ENCODE measurements at regions not wholly inside any gene's neighbourhood (a gene's known extent, or its start where the extent isn't known, plus 50 kb on each side); places are given as distances from the start of the nearest gene placed in this dataset.

DNA sequence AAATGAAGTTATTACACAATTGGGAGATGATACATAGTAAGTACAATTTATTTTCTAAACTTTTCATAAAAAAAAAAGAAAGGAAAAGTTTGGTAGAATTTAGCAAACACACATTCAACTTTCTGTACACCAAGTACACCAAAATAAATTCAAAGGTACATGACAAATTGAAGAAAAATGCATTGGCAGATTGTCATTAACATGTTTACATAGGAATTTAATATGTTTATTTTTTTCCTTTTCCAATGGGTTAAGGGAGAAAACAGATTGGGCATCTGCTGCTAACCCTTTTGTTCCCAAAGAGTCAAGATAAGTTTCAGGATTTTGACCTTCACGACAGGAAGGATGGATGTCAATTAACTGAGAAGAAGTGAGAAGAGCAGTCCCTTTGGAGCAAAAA, 620.4 kb downstream of the XIRP2 start:
- intact Hi-C loops (cut with DNase I; ENCODE audit: low total_unique reads), result no loop called here
- Histone ChIP-seq H3K9me3 (no peaks in the 10 kb centered on the region), H3K4me1 (no peaks in the 10 kb centered on the region), H3K36me3 (no peaks in the 10 kb centered on the region), H3K27ac (no peak overlapping the region), H3K27me3 (replicated peaks in 1 of 7) (no peaks in the 10 kb centered on the region), H3K4me3 (no peak overlapping the region)
- no peak for DNase-seq
- TF ChIP-seq POLR2A (IDR thresholded peaks at IDR 0.05) (no peak), POLR2AphosphoS5 (IDR thresholded peaks at IDR 0.05) (no peak), CTCF (IDR thresholded peaks at IDR 0.05 in 8 of 11, conservative IDR thresholded peaks at IDR 0.05 in 3 of 11) (no peak)
- WGBS, 5 donors, result 55 to 86% (median 73%) methylated on average over 1 of the region's 1 CpG

- 20 to 41% (median 34%) methylated on average over 1 of the region's 1 CpG for WGBS, 5 donors
- intact Hi-C loops (cut with DNase I; ENCODE audit: low total_unique reads), result no loop called here
These were observed 618.1 kb downstream of the XIRP2 start for GRCh38 chr2:167506395-167506794.

GRCh38 chr2:167504695-167505094, 616.4 kb downstream of the XIRP2 start:
- Histone ChIP-seq H3K27me3 (replicated peaks in 1 of 7) (no peaks in the 10 kb centered on the region), H3K4me1 (no peaks in the 10 kb centered on the region), H3K4me3 (no peak overlapping the region), H3K36me3 (no peaks in the 10 kb centered on the region), H3K9me3 (no peaks in the 10 kb centered on the region), H3K27ac (no peak overlapping the region)
- TF ChIP-seq CTCF (IDR thresholded peaks at IDR 0.05 in 8 of 11, conservative IDR thresholded peaks at IDR 0.05 in 3 of 11) (no peak), POLR2A (IDR thresholded peaks at IDR 0.05) (no peak)
- intact Hi-C loops (cut with DNase I; ENCODE audit: low total_unique reads), result no loop called here
- no peak for DNase-seq

More at GRCh38 chr2:167506395-167506794, 618.1 kb downstream of the XIRP2 start:
- no peak overlapping the region for H3K27ac ChIP-seq
- DNase-seq, result no peak
- TF ChIP-seq POLR2A (IDR thresholded peaks at IDR 0.05), result no peak
- no peak for TF ChIP-seq CTCF (IDR thresholded peaks at IDR 0.05 in 8 of 11, conservative IDR thresholded peaks at IDR 0.05 in 3 of 11)
- no peak for TF ChIP-seq POLR2AphosphoS5 (IDR thresholded peaks at IDR 0.05)
- H3K36me3 ChIP-seq, result no peaks in the 10 kb centered on the region
- no peaks in the 10 kb centered on the region for H3K9me3 ChIP-seq
- no peaks in the 10 kb centered on the region for H3K4me1 ChIP-seq
- no peak overlapping the region for H3K4me3 ChIP-seq
- no peaks in the 10 kb centered on the region for H3K27me3 ChIP-seq (replicated peaks in 1 of 7)

DNA sequence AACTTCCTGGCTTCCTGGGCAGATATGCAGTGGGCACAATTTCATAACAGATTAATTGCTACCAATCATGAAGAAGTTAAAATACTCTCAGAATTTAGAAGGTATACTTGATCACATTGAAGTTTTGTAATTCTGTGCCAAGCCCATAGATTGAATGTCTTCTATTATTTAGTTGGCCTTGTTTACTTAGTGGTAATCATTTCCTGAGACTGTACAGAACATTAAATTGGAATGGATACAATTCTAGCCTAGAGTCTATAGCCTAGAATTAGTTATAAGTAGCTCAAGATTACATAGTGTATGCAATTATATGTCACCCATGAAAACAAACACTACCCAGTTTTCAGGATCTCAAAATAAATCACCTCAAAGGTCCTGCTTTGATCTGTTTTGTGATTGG, 615.8 kb downstream of the XIRP2 start:
- no peak for DNase-seq
- Histone ChIP-seq H3K9me3 (no peaks in the 10 kb centered on the region), H3K36me3 (no peaks in the 10 kb centered on the region), H3K4me3 (no peak overlapping the region), H3K27me3 (replicated peaks in 1 of 7) (no peaks in the 10 kb centered on the region), H3K4me1 (no peaks in the 10 kb centered on the region), H3K27ac (no peak overlapping the region)
- TF ChIP-seq POLR2A (IDR thresholded peaks at IDR 0.05), result no peak
- TF ChIP-seq CTCF (IDR thresholded peaks at IDR 0.05 in 8 of 11, conservative IDR thresholded peaks at IDR 0.05 in 3 of 11), result no peak
- no peak for TF ChIP-seq POLR2AphosphoS5 (IDR thresholded peaks at IDR 0.05)
- intact Hi-C loops (cut with DNase I; ENCODE audit: low total_unique reads), result no loop called here
